Left lung (tissue), 4 donors: ENCODE measurements at regions not wholly inside any gene's neighbourhood (a gene's known extent, or its start where the extent isn't known, plus 50 kb on each side); places are given as distances from the start of the nearest gene placed in this dataset.
"Not testable (repeated sequence)": the region's sequence is repeated elsewhere in the genome, so short reads cannot be mapped to it uniquely, and the experiment has no call there.

Source experiments
- ATAC-seq: fragments of 200-7000 bp; cut with Tn5 transposase; one replicate; pipeline ENCODE4 v1.9.1; 2020; ENCODE audit warnings: moderate library complexity
- DNase-seq, 4 donors: peaks; one replicate each; pipeline ENCODE4 v3.0.0-alpha.2; 2013 to 2020
- H3K27ac ChIP-seq, 2 donors: fragments of 200-600 bp; sonication (generic) in 1 of 2; one replicate each; pipeline versions ENCODE4 v1.5.0 to v1.8.0; 2020 to 2021
- H3K27me3 ChIP-seq, 2 donors: fragments of 200-600 bp; sonication (generic) in 1 of 2; one replicate each; pipeline versions ENCODE4 v1.5.0 to v1.8.0; 2020 to 2021
- H3K36me3 ChIP-seq, 2 donors: fragments of 200-600 bp; sonication (generic) in 1 of 2; one replicate each; pipeline versions ENCODE4 v1.5.0 to v1.8.0; 2020 to 2021
- H3K4me1 ChIP-seq, 2 donors: fragments of 200-600 bp; one replicate each; pipeline ENCODE4 v1.8.0; 2021
- H3K4me3 ChIP-seq, 2 donors: fragments of 200-600 bp; sonication (generic) in 1 of 2; one replicate each; pipeline versions ENCODE4 v1.5.0 to v1.8.0; 2020 to 2021; ENCODE audit warnings: mild to moderate bottlenecking in 1 of 2
- H3K9me3 ChIP-seq, 2 donors: fragments of 200-600 bp; sonication (generic) in 1 of 2; one replicate each; pipeline versions ENCODE4 v1.5.0 to v1.8.0; 2020 to 2021
- CTCF ChIP-seq, 2 donors: fragments of 200-600 bp; sonication (generic) in 1 of 2; IDR thresholded peaks; one replicate each; pipeline versions ENCODE4 v1.5.0 to v1.8.0; 2021; ENCODE audit warnings: antibody characterized with exemption in 2 of 2
- intact Hi-C, 2 donors: fragments of 100-400 bp; cut with DNase I; formaldehyde crosslinking; loops; one replicate each; pipeline versions ENCODE4 v1.11.2 to v1.14.2; 2022
- donor health status: DM: no; HTN: yes; CAD: no.
- donor health status: DM: no; HTN: no; CAD: no.

GRCh38 chr6:86017236-86017635 is 374.6 kb upstream of the SYNCRIP start:
- no peak for DNase-seq
- Histone ChIP-seq H3K4me3 (no peak overlapping the region), H3K9me3 (no peaks in the 10 kb centered on the region), H3K27ac (no peak overlapping the region), H3K36me3 (no peaks in the 10 kb centered on the region), H3K27me3 (no peaks in the 10 kb centered on the region), H3K4me1 (no peaks in the 10 kb centered on the region)
- intact Hi-C loops = no loop called here
- ATAC-seq = no peak
- TF ChIP-seq CTCF (IDR thresholded peaks at IDR 0.05) = no peak

GRCh38 chr6:86016567-86016966 is 373.9 kb upstream of the SYNCRIP start:
- DNase-seq (no peak), ATAC-seq (no peak)
- intact Hi-C loops = no loop called here
- no peaks in the 10 kb centered on the region for H3K36me3 ChIP-seq
- H3K4me3 ChIP-seq = no peak overlapping the region
- TF ChIP-seq CTCF (IDR thresholded peaks at IDR 0.05) = no peak
- H3K4me1 ChIP-seq = no peaks in the 10 kb centered on the region
- H3K27me3 ChIP-seq = no peaks in the 10 kb centered on the region
- H3K27ac ChIP-seq = no peak overlapping the region
- no peaks in the 10 kb centered on the region for H3K9me3 ChIP-seq

GRCh38 chr6:86016077-86016476 is 373.4 kb upstream of the SYNCRIP start:
- Histone ChIP-seq H3K27me3 (no peaks in the 10 kb centered on the region), H3K9me3 (no peaks in the 10 kb centered on the region), H3K4me3 (no peak overlapping the region), H3K27ac (no peak overlapping the region), H3K36me3 (no peaks in the 10 kb centered on the region), H3K4me1 (no peaks in the 10 kb centered on the region)
- DNase-seq = no peak
- intact Hi-C loops = no loop called here
- TF ChIP-seq CTCF (IDR thresholded peaks at IDR 0.05) = no peak
- ATAC-seq = no peak

GRCh38 chr6:86012991-86013390 is 370.3 kb upstream of the SYNCRIP start:
- intact Hi-C loops, ATAC-seq, H3K36me3 ChIP-seq, H3K27ac ChIP-seq, H3K4me1 ChIP-seq, H3K4me3 ChIP-seq, H3K27me3 ChIP-seq, H3K9me3 ChIP-seq, DNase-seq: not testable (repeated sequence)

GRCh38 chr6:86010915-86011786 is 368.5 kb upstream of the SYNCRIP start:
- DNase-seq = peak in 2 of 4 donors; percentile 30 to 69
- no peaks in the 10 kb centered on the region for H3K27me3 ChIP-seq
- no peak overlapping the region for H3K27ac ChIP-seq
- no peak for TF ChIP-seq CTCF (IDR thresholded peaks at IDR 0.05)
- no peaks in the 10 kb centered on the region for H3K9me3 ChIP-seq
- H3K4me3 ChIP-seq = no peak overlapping the region
- ATAC-seq = peak; percentile 86
- intact Hi-C loops = no loop called here
- H3K36me3 ChIP-seq = no peaks in the 10 kb centered on the region
- H3K4me1 ChIP-seq = no peaks in the 10 kb centered on the region

GRCh38 chr6:85997206-85997605 is 354.5 kb upstream of the SYNCRIP start:
- Histone ChIP-seq H3K27me3 (no peaks in the 10 kb centered on the region), H3K4me1 (no peaks in the 10 kb centered on the region), H3K4me3 (no peak overlapping the region), H3K27ac (no peak overlapping the region), H3K36me3 (no peaks in the 10 kb centered on the region), H3K9me3 (peaks cover 0 to 6% of the 10 kb centered on the region in 2 donors)
- no peak for DNase-seq
- ATAC-seq = no peak
- intact Hi-C loops = no loop called here
- no peak for TF ChIP-seq CTCF (IDR thresholded peaks at IDR 0.05)
